ENCODE measurements at regions not wholly inside any gene's neighbourhood (a gene's known extent, or its start where the extent isn't known, plus 50 kb on each side); places are given as distances from the start of the nearest gene placed in this dataset.

GRCh38 chr11:11756718-11757117 is 85.1 kb upstream of the USP47 start:
- Histone ChIP-seq H3K36me3 (replicated peaks in 1 of 2; ENCODE audit: control insufficient read depth in 1 of 2, insufficient read depth in 2 of 2, low read length in 1 of 2) (no peaks in the 10 kb centered on the region), H3K4me2 (no peak overlapping the region), H3K4me3 (ENCODE audit: low read depth in 2 of 2, low read length in 1 of 2) (no peak overlapping the region), H3K27me3 (ENCODE audit: insufficient read depth) (peaks cover 3% of the 10 kb centered on the region; the same call in 1 of the 2 replicates), H3K79me2 (ENCODE audit: insufficient read depth) (no peaks in the 10 kb centered on the region), H3K4me1 (ENCODE audit: control insufficient read depth in 1 of 2, insufficient read depth in 2 of 2, low read depth in 1 of 2, low read length in 1 of 2) (peaks cover 0 to 9% of the 10 kb centered on the region in 2 experiments; a peak in 1 of 4 replicates), H3K27ac (ENCODE audit: low read depth in 2 of 2, low read length in 1 of 2) (no peak overlapping the region), H3K9ac (no peak overlapping the region), H3K9me2 (no peaks in the 10 kb centered on the region), H4K20me1 (ENCODE audit: insufficient read depth) (no peaks in the 10 kb centered on the region), H2AFZ (ENCODE audit: low read depth) (no peak overlapping the region), H3K9me3 (no peaks in the 10 kb centered on the region), H3F3A (replicated peaks; ENCODE audit: insufficient read depth) (no peaks in the 10 kb centered on the region)
- WGBS (ENCODE audit: low lambda C conversion rate), result 51% methylated on average over 3 of the region's 3 CpGs
- TF ChIP-seq FOSL2 (IDR thresholded peaks at IDR 0.05; ENCODE audit: borderline replicate concordance, low read depth) (no peak), ELF1 (IDR thresholded peaks at IDR 0.05) (no peak), CTCF (IDR thresholded peaks at IDR 0.05) (no peak), USF1 (IDR thresholded peaks at IDR 0.05; ENCODE audit: borderline replicate concordance, low read depth) (no peak), MEF2A (IDR thresholded peaks at IDR 0.05; ENCODE audit: borderline replicate concordance, low read depth) (no peak), RXRA (IDR thresholded peaks at IDR 0.05; ENCODE audit: borderline replicate concordance, low read depth) (no peak), JUND (IDR thresholded peaks at IDR 0.05) (no peak), USF2 (IDR thresholded peaks at IDR 0.05; ENCODE audit: borderline replicate concordance, low read depth, low read length) (no peak), NRF1 (IDR thresholded peaks at IDR 0.05; ENCODE audit: low read depth, low read length) (no peak), EZH2phosphoT487 (IDR thresholded peaks at IDR 0.05; ENCODE audit: borderline replicate concordance, low read depth) (no peak), RAD21 (IDR thresholded peaks at IDR 0.05; ENCODE audit: low read length) (no peak)
- TF ChIP-seq, protein P1, sequence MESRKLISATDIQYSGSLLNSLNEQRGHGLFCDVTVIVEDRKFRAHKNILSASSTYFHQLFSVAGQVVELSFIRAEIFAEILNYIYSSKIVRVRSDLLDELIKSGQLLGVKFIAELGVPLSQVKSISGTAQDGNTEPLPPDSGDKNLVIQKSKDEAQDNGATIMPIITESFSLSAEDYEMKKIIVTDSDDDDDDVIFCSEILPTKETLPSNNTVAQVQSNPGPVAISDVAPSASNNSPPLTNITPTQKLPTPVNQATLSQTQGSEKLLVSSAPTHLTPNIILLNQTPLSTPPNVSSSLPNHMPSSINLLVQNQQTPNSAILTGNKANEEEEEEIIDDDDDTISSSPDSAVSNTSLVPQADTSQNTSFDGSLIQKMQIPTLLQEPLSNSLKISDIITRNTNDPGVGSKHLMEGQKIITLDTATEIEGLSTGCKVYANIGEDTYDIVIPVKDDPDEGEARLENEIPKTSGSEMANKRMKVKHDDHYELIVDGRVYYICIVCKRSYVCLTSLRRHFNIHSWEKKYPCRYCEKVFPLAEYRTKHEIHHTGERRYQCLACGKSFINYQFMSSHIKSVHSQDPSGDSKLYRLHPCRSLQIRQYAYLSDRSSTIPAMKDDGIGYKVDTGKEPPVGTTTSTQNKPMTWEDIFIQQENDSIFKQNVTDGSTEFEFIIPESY (IDR thresholded peaks at IDR 0.05; ENCODE audit: borderline replicate concordance, low read depth), result no peak
- TF ChIP-seq, protein P2, sequence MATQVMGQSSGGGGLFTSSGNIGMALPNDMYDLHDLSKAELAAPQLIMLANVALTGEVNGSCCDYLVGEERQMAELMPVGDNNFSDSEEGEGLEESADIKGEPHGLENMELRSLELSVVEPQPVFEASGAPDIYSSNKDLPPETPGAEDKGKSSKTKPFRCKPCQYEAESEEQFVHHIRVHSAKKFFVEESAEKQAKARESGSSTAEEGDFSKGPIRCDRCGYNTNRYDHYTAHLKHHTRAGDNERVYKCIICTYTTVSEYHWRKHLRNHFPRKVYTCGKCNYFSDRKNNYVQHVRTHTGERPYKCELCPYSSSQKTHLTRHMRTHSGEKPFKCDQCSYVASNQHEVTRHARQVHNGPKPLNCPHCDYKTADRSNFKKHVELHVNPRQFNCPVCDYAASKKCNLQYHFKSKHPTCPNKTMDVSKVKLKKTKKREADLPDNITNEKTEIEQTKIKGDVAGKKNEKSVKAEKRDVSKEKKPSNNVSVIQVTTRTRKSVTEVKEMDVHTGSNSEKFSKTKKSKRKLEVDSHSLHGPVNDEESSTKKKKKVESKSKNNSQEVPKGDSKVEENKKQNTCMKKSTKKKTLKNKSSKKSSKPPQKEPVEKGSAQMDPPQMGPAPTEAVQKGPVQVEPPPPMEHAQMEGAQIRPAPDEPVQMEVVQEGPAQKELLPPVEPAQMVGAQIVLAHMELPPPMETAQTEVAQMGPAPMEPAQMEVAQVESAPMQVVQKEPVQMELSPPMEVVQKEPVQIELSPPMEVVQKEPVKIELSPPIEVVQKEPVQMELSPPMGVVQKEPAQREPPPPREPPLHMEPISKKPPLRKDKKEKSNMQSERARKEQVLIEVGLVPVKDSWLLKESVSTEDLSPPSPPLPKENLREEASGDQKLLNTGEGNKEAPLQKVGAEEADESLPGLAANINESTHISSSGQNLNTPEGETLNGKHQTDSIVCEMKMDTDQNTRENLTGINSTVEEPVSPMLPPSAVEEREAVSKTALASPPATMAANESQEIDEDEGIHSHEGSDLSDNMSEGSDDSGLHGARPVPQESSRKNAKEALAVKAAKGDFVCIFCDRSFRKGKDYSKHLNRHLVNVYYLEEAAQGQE (IDR thresholded peaks at IDR 0.05; ENCODE audit: low read depth, low read length), result no peak
- ChIA-PET POLR2A (no interaction called here), CTCF (no interaction called here)
- no peak for DNase-seq

Measured in SK-N-SH (cell line).